ENCODE measurements at regions not wholly inside any gene's neighbourhood (a gene's known extent, or its start where the extent isn't known, plus 50 kb on each side); places are given as distances from the start of the nearest gene placed in this dataset.

DNA sequence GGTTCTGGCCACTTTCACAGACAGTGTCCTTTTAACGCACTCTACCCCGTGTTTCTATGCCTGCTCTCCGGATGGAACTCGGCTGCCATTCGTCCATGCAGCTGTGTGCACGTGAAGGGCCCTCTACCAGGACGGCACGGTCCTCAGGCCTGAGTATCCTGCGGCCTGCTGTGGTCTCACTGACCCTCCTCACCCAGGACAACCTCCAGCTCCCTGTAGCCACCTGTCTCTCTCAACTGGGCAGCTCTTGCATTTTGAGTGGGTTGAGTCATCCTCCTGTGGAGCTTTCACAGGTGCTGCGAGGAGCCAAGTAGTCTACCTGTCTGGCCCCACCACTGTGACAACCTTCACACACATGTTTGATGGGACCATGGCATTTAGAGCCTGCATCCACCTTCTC lies 321.7 kb upstream of the TSHZ3 start:
- Histone ChIP-seq H3K4ac (replicated peaks; ENCODE audit: insufficient read length, low read depth, low read length) (no peak overlapping the region), H3K23me2 (ENCODE audit: low read depth, low read length) (no peaks in the 10 kb centered on the region), H3K79me2 (ENCODE audit: control insufficient read depth in 1 of 2, insufficient read depth in 2 of 2, low read length in 2 of 2) (no peaks in the 10 kb centered on the region), H2BK120ac (replicated peaks; ENCODE audit: low read depth, low read length) (no peak overlapping the region), H3K79me1 (ENCODE audit: low read depth, low read length) (no peaks in the 10 kb centered on the region), H3K9ac (replicated peaks in 1 of 4; ENCODE audit: extremely low read depth in 1 of 4, low read depth in 3 of 4, low read length in 3 of 4) (no peak overlapping the region), H2BK20ac (ENCODE audit: low read length) (no peak overlapping the region), H4K8ac (ENCODE audit: extremely low read depth, insufficient read depth, low read length) (no peak overlapping the region; the same call in 1 of the 2 replicates), H2BK5ac (ENCODE audit: low read depth, low read length) (no peak overlapping the region), H3K27me3 (replicated peaks in 1 of 4; ENCODE audit: control insufficient read depth in 3 of 4, extremely low read depth in 1 of 4, insufficient read depth in 3 of 4, low read length in 3 of 4) (no peaks in the 10 kb centered on the region), H2BK12ac (ENCODE audit: low read depth, low read length) (no peak overlapping the region), H2BK15ac (ENCODE audit: low read length) (no peak overlapping the region), H2AFZ (ENCODE audit: low read length) (no peak overlapping the region), H3K27ac (ENCODE audit: low read depth, low read length) (no peak overlapping the region), H3K9me3 (ENCODE audit: insufficient read depth in 2 of 2, low read depth in 1 of 2, low read length in 1 of 2) (no peaks in the 10 kb centered on the region), H3K18ac (ENCODE audit: extremely low read depth, low read length) (no peak overlapping the region), H4K5ac (ENCODE audit: insufficient read length, low read depth, low read length) (no peak overlapping the region), H3K23ac (ENCODE audit: insufficient read length) (no peak overlapping the region), H3K36me3 (ENCODE audit: control insufficient read depth in 2 of 4, insufficient read depth in 4 of 4, low read length in 3 of 4) (no peaks in the 10 kb centered on the region), H2AK5ac (ENCODE audit: low read depth, low read length) (no peak overlapping the region), H3K4me1 (replicated peaks in 1 of 4; ENCODE audit: control insufficient read depth in 3 of 4, insufficient read depth in 4 of 4, low read length in 3 of 4) (no peaks in the 10 kb centered on the region), H4K91ac (replicated peaks; ENCODE audit: insufficient read length, low read length) (no peak overlapping the region), H3K14ac (ENCODE audit: insufficient read length) (no peak overlapping the region), H3K4me2 (ENCODE audit: insufficient read depth in 1 of 2, low read depth in 2 of 2, low read length in 2 of 2) (no peak overlapping the region), H3K4me3 (ENCODE audit: extremely low read depth in 1 of 4, insufficient read depth in 2 of 4, low read depth in 3 of 4, low read length in 4 of 4) (no peak overlapping the region), H3K56ac (replicated peaks; ENCODE audit: insufficient read length, low read depth, low read length) (no peak overlapping the region), H4K20me1 (replicated peaks in 1 of 2; ENCODE audit: control insufficient read depth in 1 of 2, insufficient read depth in 2 of 2, low read length in 2 of 2) (no peaks in the 10 kb centered on the region)
- DNase-seq (ENCODE audit: low read depth in 1 of 2, low spot score in 2 of 2) (no peak), FAIRE-seq (no peak)
- TF ChIP-seq MAX (IDR thresholded peaks at IDR 0.05) (no peak), HDAC2 (IDR thresholded peaks at IDR 0.05; ENCODE audit: borderline replicate concordance in 1 of 2, low read depth in 2 of 2, low read length in 2 of 2) (no peak), ZNF274 (IDR thresholded peaks at IDR 0.05; ENCODE audit: borderline replicate concordance, extremely low read depth, low read length) (no peak), GTF2F1 (IDR thresholded peaks at IDR 0.05; ENCODE audit: borderline replicate concordance, low read depth, low read length) (no peak), CBX8 (IDR thresholded peaks at IDR 0.05; ENCODE audit: borderline replicate concordance, low read depth, low read length) (no peak), SP1 (IDR thresholded peaks at IDR 0.05; ENCODE audit: low read depth, low read length) (no peak), SRF (IDR thresholded peaks at IDR 0.05; ENCODE audit: low read depth, low read length) (no peak), RAD21 (IDR thresholded peaks at IDR 0.05 in 1 of 2, conservative IDR thresholded peaks at IDR 0.05 in 1 of 2; ENCODE audit: low read depth in 2 of 2, low read length in 2 of 2) (no peak)
- POLR2A ChIA-PET (ENCODE audit: partially characterized antibody), result no interaction called here
- WGBS, 2 experiments (ENCODE audit: extremely low coverage in 1 of 2, insufficient coverage in 1 of 2, insufficient read length in 1 of 2, insufficient replicate concordance in 2 of 2, low coverage in 1 of 2, low lambda C conversion rate in 2 of 2, missing lambda C conversion rate in 1 of 2), result 88% methylated on average over 10 of the region's 10 CpGs; no CpG with 5 or more reads in 1 of the 2 experiments
- CTCF ChIA-PET (ENCODE audit: partially characterized antibody), result no interaction called here
